GM18505 (cell line): ENCODE measurements at regions not wholly inside any gene's neighbourhood (a gene's known extent, or its start where the extent isn't known, plus 50 kb on each side); places are given as distances from the start of the nearest gene placed in this dataset.

Experiments
- ATAC-seq: cut with Tn5 transposase; IDR thresholded peaks from one replicate; pipeline ENCODE4 v1.9.1; 2021; ENCODE audit not compliant: unreplicated experiment
- POLR2A ChIP-seq: IDR thresholded peaks from 4 replicates; pipeline ENCODE4 v1.6.1; 2011; ENCODE audit warnings: borderline replicate concordance; ENCODE audit not compliant: insufficient read depth, insufficient read length; ENCODE audit errors: extremely low read depth

DNA sequence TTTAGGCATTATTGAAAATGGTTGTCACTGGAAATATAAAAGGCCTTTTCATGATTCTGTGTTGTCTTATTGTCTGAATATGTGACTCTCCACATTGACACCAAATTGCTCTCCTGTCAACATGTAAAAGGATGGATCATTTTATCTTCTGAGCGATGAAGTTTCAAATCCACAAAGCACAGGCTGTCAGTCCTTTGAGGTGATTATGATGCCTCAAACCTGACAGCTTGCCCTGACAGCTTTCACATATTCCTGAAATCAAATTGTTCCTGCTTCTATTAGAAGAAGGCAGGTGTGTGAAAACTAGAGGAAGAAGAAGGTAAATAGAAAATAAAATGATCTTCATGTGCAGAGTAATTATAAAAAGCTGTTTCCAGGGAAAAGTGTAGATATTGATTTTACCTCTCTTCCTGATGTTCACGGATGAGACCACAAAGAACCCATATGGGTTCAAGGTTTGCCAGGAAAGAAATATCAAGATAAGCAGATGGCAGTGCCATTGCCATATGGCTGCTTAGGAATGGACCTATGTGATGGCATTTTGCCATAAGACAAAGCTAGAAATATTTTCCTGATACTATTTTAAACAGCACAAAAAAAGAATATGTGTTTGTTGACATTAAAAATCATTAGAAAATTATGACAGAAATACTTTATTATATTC is 1006.3 kb upstream of the AGA start:
- no peak for TF ChIP-seq POLR2A
- no peak for ATAC-seq

DNA sequence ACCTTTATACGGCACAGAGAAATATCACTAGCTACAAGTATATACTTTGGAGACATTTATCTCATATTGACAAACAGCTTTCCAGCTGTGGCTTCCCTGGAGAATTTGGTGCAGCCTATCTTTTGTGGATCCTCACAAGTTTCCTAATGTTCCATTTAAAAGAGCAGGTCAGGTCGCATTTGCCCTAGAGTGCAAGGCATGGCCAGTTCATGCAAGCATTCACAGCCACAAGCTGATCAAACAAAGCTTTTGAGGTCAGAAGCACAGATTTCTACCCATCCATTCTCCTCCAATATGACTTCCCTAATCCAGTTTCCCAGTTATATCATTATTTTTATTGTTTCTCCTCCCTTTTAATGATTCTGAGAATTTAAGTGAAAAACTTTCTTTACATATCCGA is 1008.4 kb upstream of the AGA start:
- no peak for ATAC-seq
- no peak for TF ChIP-seq POLR2A

DNA sequence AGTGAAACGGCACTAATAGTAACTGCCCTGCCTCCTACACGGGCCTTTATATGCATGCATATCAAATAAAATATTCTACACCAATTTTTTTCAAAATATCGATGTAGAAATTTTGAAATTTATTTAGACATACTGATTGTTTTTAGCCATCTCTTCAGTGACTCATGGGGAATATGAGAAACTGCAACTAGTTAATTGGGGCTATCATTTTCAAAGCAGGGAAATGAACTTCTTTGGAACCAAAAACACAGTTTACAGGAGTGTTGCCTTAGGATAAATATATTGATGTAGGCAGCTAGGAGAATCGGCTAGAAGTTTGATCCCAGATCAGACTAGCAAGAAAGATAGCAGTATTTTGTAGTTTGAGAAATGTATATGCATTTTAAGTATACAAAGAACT is 1010.8 kb upstream of the AGA start:
- no peak for TF ChIP-seq POLR2A
- ATAC-seq: no peak

DNA sequence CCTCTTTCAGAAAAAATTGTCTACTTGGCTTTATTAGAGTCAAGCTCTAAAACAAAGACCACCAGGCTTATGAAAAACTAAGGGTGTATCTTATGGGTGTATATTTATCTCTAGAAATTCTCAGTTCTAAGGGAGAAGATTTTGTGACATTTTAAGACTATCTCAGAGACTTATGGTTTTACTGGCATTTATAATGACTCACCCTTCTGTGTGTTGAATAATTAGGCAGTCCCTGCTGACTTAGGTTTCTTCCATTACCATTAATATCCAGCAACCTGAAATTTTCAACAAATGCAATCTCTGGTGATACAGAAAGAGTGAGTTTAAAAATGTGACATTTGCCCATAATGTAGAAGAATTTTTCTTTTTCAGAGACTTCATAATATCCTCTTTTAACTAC is 1015.0 kb upstream of the AGA start:
- no peak for TF ChIP-seq POLR2A
- ATAC-seq: no peak

DNA sequence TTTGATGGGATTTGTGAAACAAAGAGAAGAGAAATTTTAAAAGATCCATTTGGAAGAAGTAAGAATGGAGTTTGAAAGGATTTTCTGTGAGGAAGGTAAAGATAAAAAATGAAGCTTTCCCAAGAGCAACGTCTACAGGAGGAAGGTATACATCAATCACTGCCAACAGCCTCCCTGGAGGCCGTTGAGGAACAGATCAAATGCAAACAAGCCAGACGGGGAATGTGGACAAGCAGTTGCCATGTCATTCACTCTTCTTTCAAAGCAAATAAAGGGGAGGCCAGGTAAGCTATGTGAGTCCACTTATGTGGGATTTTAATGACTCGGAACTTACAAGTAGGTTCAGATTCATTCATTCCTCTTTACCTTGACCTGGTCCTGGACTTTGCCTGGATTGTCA is 1020.5 kb upstream of the AGA start:
- no peak for TF ChIP-seq POLR2A
- ATAC-seq: no peak

DNA sequence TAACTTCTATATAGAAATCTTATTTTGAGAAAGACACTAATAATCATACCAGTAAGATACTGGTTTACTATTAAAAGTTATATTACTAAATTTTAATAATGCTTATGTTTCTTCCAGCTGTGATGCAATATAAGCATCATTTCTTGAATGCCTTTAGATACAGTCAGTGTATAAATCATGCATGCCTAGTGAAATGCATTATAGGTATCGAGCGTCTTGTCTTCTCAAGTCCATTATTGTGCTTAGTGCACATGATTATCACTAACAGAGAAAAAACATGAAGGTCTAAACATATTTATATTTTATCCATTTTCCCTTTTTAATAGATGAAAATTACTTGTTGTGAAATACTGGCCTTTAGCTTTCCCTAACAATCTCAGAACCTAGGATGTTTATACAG is 1021.5 kb upstream of the AGA start:
- no peak for ATAC-seq
- no peak for TF ChIP-seq POLR2A

DNA sequence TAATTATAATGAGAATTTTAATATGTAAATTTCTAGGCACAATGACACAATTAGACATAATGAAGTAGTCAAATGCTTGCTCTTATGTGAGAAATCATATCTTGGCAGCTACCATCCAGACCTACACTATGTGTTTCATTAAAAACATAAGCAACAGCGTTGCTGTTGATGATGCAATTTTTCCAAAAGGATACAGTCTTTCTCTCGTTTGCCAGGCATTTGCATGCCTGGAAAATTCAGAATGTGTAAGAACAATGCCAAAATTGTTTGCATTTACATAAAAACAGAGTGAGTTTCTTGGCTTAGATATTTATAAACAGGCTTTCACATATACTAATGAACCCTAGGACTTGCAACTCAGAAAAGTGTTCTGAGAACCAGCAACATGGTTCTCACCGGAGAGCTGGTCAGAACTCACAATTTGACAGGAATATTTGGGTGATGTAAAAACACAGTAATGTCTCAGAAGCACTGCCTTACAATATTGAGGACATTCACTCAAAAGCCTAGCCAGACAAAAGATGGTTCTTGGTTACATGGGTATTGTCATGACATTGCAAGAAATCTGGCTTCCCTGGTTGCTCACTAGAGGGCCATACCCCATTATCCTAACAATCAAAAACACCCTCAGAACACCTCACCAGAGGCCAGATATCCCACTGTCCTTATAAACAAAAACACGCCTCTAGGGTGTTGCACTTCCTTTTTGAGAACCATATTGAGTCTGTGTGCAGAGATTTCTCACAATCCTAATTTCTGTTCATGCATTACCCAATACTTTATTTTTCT is 1029.0 kb upstream of the AGA start:
- TF ChIP-seq POLR2A: no peak
- ATAC-seq: no peak

DNA sequence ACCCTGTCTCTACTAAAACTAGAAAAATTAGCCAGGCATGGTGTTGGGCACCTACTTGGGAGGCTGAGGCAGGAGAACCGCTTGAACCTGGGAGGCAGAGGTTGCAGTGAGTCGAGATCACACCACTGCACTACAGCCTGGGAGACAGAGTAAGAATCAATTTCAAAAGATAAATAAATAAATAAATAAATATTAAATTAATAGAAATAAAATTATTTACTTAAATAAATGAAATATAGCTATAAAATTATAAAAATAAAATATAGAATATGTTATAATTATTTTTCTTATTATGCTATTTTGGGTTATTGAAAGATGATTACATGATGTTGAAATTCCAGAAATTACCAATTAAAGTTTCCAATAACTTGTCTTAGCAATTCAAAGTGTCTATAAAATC is 1029.8 kb upstream of the AGA start:
- ATAC-seq: no peak
- TF ChIP-seq POLR2A: no peak

DNA sequence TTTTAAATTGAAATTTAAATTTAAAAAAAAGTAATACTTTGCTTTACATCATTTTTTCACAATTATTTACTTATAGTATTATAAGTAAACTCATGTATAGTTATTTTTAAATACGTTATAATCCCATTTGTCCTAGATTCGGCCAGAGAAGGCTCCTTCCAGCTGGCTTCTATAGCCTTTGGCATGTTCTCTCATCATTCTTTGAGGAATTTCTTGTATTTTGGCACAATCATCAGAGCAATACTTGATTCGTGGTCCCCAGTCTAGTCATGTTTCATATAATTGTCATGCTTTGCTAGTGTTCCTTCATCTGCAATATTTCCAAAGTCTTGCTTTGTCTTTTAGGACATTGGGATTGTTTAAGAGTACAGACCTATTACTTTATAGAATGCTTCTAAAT is 1037.9 kb upstream of the AGA start:
- no peak for ATAC-seq
- TF ChIP-seq POLR2A: no peak

DNA sequence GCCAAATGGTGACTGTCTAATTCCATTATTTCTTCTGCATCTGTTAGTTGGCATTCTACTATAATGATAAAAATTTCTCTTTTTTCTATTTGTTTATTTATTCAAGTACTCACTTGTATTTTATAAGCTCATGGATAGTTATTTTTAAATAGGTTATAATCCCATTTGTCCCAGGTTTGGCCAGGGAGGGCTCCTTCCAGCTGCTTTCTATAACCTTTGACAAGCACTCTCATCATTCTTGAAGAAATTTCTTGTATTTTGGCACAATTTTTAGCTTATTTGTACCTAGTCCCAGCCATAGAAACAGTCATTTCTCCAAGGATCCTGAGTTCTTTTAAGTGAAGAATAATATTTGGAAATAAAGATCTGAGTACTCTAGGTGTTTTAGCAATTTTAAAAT is 1038.6 kb upstream of the AGA start:
- no peak for TF ChIP-seq POLR2A
- no peak for ATAC-seq

DNA sequence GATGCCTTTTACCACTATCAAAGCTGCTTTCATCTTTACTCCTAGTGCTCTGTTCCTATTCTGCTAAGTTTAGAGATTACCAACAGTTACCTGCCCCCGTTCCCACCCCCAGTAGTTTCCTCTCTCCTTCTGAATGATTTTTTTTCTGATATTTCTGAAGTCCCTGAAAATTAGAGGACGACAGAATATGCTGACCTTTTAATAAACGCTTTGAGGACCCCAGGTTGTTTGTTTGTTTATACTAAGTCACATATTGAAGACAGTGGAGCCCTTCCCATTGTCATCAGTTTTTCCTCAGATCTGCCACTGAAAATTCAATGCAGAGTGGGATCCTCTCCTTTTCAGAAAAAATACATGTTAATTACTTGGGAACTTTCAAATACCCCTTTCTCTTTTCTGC is 1039.3 kb upstream of the AGA start:
- ATAC-seq: no peak
- no peak for TF ChIP-seq POLR2A

DNA sequence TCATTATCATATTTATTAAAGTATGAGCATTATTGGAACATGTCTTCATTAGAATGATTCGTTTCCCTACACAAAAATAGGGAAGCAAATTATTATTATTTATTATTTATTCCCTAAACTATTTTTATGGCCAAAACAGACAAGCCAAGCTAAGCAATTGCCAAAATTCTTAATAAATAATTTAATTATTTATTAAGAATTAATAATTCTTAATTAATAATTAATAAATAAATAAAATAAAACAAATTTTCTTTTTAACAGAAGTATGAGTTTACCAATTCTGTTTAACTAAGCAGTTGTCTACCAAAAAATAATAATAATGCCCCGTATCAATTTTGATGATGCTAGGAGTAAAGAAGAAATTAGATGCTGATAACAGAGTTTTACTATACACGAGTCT is 1080.8 kb upstream of the AGA start:
- no peak for TF ChIP-seq POLR2A
- no peak for ATAC-seq

DNA sequence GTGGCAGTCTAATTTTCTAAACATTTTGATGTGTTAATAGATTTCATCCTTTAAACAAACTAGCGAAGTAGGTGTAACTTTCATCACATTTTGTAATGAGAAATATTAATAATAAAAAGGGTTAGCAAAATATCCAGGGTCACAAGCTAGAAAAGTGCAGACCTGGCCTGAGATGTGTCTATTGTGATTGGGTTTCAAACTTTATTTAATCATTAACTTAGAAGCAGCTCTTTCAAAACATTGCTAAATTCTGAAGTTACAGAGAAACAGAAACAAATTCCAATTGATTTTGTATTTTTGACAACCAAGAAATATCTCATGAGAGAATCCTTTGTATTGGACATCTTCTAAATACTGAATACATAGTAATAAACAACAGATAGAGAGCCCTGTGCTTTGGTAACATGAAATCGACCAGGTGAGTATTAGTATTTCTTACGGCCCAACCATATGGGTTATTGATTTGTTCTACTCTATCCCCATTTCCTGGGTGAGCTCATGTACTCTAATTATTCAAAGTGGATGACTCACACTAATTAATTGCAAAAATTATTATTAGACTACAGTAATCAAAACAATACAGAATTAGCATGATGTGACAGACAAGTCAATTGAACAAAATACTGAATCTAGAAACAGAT is 1093.8 kb upstream of the AGA start:
- ATAC-seq: no peak
- no peak for TF ChIP-seq POLR2A

DNA sequence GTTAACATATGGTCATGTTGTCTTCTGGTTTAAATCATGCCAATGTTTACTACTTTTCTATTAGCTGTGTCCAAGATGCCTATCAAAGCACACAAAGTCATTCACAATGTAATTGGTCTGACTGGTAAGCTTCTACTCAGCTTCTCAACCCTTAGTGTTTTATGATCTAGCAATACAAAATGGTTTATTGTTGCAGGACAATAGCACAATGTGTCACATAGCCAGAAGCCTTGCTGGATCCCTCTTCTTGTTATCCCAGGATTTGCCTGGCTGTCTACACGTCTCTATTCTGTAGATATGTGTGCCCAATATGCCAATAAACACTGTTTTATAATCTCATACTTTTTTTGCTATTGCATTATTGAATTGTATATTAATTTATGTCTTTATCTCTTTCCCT is 1111.0 kb upstream of the AGA start:
- no peak for TF ChIP-seq POLR2A
- ATAC-seq: no peak
